ENCODE measurements at regions not wholly inside any gene's neighbourhood (a gene's known extent, or its start where the extent isn't known, plus 50 kb on each side); places are given as distances from the start of the nearest gene placed in this dataset.

DNA sequence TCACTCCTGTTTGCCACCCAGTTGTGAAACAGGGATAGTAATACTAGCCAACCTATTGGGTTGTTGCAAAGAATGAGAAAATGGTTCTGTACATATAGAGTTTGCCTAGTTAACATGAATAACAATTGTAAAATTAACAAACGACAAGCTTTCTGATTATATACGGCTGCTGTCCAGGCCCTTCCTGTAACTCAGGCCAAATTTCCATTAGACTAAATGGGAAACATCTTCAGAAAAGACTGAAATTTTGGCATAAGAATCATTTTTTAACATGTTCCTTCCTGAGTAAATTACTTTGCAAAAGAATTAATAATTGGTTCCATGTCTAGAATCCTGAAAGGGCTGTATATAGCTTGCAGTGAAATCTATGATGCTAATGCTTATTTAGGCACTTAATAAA, 117.7 kb upstream of the SATB2 start:
- TF ChIP-seq, protein P1, sequence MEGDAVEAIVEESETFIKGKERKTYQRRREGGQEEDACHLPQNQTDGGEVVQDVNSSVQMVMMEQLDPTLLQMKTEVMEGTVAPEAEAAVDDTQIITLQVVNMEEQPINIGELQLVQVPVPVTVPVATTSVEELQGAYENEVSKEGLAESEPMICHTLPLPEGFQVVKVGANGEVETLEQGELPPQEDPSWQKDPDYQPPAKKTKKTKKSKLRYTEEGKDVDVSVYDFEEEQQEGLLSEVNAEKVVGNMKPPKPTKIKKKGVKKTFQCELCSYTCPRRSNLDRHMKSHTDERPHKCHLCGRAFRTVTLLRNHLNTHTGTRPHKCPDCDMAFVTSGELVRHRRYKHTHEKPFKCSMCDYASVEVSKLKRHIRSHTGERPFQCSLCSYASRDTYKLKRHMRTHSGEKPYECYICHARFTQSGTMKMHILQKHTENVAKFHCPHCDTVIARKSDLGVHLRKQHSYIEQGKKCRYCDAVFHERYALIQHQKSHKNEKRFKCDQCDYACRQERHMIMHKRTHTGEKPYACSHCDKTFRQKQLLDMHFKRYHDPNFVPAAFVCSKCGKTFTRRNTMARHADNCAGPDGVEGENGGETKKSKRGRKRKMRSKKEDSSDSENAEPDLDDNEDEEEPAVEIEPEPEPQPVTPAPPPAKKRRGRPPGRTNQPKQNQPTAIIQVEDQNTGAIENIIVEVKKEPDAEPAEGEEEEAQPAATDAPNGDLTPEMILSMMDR (IDR thresholded peaks at IDR 0.05) = no peak
- TF ChIP-seq POLR2A (IDR thresholded peaks at IDR 0.05) = no peak

Data from esophagus squamous epithelium (tissue), 4 donors.